ENCODE measurements at regions not wholly inside any gene's neighbourhood (a gene's known extent, or its start where the extent isn't known, plus 50 kb on each side); places are given as distances from the start of the nearest gene placed in this dataset.
A peak's percentile ranks its signal among the peaks of the same experiment; 100 is the strongest.

DNA sequence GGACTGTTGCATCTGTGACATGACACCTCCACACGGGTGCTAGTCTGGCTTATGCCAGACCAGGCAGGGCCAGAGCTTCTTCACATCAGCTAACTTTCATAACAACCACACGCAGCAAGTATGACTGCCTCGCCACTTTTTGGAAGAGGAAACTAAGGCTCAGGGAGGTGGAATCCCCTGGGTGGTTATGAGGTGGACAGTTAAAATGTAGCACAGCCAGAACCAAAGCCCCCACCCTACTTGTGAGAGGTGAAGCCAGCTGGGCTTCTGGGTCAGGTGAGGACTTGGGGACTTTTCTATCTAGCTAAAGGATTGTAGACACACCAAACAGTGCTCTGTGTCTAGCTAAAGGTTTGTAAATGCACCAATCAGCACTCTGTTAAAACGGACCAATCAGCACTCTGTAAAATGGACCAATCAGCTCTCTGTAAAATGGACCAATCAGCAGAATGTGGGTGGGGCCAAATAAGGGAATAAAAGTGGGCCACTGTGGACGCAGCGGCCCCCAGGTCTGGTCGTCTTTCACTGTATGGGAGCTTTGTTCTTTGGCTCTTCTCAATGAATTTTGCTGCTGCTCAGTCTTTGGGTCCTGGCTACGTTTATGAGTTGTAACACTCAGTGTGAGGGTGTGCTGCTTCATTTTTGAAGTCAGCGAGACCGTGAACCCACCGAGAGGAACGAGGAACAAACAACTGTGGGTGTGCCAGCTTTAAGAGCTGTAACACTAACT, 171.0 kb downstream of the PTPN20 start:
- H2AFZ ChIP-seq (ENCODE audit: low read depth): no peak overlapping the region
- no peak overlapping the region for H3K9ac ChIP-seq
- peaks cover 38% of the 10 kb centered on the region for H3K4me1 ChIP-seq (ENCODE audit: low read depth, poor library complexity, severe bottlenecking)
- no peak overlapping the region for H3K4me2 ChIP-seq
- H4K20me1 ChIP-seq (ENCODE audit: insufficient read depth): no peaks in the 10 kb centered on the region
- no peak overlapping the region for H3K4me3 ChIP-seq (IDR thresholded peaks at IDR 0.05; ENCODE audit: insufficient read depth, low read depth, low read length)
- TF ChIP-seq, protein P1, sequence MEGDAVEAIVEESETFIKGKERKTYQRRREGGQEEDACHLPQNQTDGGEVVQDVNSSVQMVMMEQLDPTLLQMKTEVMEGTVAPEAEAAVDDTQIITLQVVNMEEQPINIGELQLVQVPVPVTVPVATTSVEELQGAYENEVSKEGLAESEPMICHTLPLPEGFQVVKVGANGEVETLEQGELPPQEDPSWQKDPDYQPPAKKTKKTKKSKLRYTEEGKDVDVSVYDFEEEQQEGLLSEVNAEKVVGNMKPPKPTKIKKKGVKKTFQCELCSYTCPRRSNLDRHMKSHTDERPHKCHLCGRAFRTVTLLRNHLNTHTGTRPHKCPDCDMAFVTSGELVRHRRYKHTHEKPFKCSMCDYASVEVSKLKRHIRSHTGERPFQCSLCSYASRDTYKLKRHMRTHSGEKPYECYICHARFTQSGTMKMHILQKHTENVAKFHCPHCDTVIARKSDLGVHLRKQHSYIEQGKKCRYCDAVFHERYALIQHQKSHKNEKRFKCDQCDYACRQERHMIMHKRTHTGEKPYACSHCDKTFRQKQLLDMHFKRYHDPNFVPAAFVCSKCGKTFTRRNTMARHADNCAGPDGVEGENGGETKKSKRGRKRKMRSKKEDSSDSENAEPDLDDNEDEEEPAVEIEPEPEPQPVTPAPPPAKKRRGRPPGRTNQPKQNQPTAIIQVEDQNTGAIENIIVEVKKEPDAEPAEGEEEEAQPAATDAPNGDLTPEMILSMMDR (conservative IDR thresholded peaks at IDR 0.05; ENCODE audit: low read depth, low read length): no peak
- H3K27ac ChIP-seq: no peak overlapping the region
- H3K36me3 ChIP-seq (ENCODE audit: insufficient read depth): no peaks in the 10 kb centered on the region
- no peaks in the 10 kb centered on the region for H3K27me3 ChIP-seq (ENCODE audit: insufficient read depth, low read depth)
- no peaks in the 10 kb centered on the region for H3K79me2 ChIP-seq (ENCODE audit: insufficient read depth, low read depth)

DNA sequence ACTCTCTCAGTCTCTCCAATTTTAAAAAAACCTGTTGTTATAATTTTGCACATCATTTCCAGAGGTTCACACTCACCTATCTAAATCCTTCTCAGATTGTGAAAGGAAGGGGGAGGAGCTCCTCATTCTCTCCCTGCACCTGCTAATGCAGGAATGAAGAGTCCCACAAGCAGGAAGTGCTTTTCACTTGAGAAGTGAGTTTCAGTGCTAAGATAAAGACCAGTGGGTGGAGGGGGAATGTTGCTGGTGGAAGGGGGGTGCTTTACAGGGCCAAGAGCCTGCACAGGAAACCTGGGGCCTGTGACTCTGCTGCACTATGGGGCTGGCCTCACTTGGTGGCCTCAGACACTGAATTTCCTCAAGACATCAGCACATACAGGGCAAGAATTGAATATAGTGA, 176.4 kb downstream of the PTPN20 start:
- peak overlapping the region; percentile 27; the same call in 1 of the 2 replicates for H3K4me2 ChIP-seq
- no peak overlapping the region; the same call in 1 of the 2 replicates for H3K27ac ChIP-seq
- H3K27me3 ChIP-seq (ENCODE audit: insufficient read depth, low read depth): no peaks in the 10 kb centered on the region
- H3K36me3 ChIP-seq (ENCODE audit: insufficient read depth): no peaks in the 10 kb centered on the region
- no peak overlapping the region for H3K4me3 ChIP-seq (IDR thresholded peaks at IDR 0.05; ENCODE audit: insufficient read depth, low read depth, low read length)
- no peak overlapping the region for H3K9ac ChIP-seq
- TF ChIP-seq, protein P1 (conservative IDR thresholded peaks at IDR 0.05; ENCODE audit: low read depth, low read length): no peak
- no peaks in the 10 kb centered on the region for H3K79me2 ChIP-seq (ENCODE audit: insufficient read depth, low read depth)
- H3K4me1 ChIP-seq (ENCODE audit: low read depth, poor library complexity, severe bottlenecking): peaks cover 11% of the 10 kb centered on the region
- no peaks in the 10 kb centered on the region for H4K20me1 ChIP-seq (ENCODE audit: insufficient read depth)
- H2AFZ ChIP-seq (ENCODE audit: low read depth): no peak overlapping the region

DNA sequence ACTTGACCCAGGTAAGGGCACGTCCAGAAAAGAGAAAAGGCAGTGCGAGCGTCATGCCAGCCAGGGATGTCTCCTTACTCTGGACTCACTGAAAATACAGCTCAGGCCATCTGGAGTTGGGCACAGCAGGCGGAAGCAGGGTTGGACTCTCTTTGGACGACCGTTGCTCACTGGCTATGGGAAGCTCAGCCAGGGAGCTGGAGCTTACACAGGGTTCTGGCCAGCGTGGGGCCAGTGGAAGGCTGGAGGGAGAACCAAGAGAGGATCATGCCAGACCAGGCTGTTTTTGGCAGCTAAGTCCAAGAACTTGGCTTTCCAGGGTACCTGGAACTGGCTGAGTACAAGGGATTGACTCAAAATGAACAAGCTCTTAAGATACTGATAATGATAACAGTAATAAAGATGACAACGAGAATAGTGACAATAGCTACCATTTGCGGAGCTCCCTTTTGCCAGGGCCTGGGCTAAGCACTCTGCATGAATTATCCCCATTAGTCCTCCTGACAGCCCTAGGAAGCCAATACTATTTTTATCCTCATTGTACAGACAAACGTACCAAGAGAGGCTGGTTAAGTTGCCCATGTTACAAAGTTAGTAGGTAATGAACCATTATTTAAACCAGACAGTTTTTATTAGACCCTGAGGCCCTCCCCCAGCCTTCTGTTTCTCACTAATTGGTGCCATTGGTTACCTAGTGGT, 177.6 kb downstream of the PTPN20 start:
- no peaks in the 10 kb centered on the region for H3K79me2 ChIP-seq (ENCODE audit: insufficient read depth, low read depth)
- H3K36me3 ChIP-seq (ENCODE audit: insufficient read depth): no peaks in the 10 kb centered on the region
- TF ChIP-seq, protein P1 (conservative IDR thresholded peaks at IDR 0.05; ENCODE audit: low read depth, low read length): no peak
- H3K4me3 ChIP-seq (IDR thresholded peaks at IDR 0.05; ENCODE audit: insufficient read depth, low read depth, low read length): no peak overlapping the region
- H3K4me1 ChIP-seq (ENCODE audit: low read depth, poor library complexity, severe bottlenecking): peaks cover 11% of the 10 kb centered on the region
- H3K27ac ChIP-seq: no peak overlapping the region
- H4K20me1 ChIP-seq (ENCODE audit: insufficient read depth): no peaks in the 10 kb centered on the region
- H3K27me3 ChIP-seq (ENCODE audit: insufficient read depth, low read depth): no peaks in the 10 kb centered on the region
- H3K4me2 ChIP-seq: no peak overlapping the region
- H3K9ac ChIP-seq: no peak overlapping the region
- H2AFZ ChIP-seq (ENCODE audit: low read depth): no peak overlapping the region

DNA sequence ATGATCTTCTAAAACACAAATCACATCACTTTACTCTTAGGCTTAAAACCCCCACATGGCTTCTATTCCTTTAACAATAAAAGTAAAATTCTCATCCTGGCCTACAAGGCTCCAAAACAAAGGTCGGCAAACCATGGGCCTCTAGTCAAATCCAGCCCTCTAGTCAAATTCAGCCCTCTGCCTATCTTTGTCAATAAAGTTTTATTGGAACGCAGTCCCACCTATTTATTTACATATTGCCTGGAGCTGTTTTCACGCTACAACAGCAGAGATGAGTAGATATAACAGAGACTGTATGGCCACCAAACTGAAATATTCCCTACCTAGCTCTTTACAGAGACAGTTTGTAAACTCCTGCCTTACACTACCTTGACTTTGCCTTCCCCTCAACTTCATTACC, 178.8 kb downstream of the PTPN20 start:
- no peak overlapping the region for H3K9ac ChIP-seq
- H4K20me1 ChIP-seq (ENCODE audit: insufficient read depth): no peaks in the 10 kb centered on the region
- peaks cover 11% of the 10 kb centered on the region for H3K4me1 ChIP-seq (ENCODE audit: low read depth, poor library complexity, severe bottlenecking)
- no peak overlapping the region for H3K4me2 ChIP-seq
- no peaks in the 10 kb centered on the region for H3K27me3 ChIP-seq (ENCODE audit: insufficient read depth, low read depth)
- H3K4me3 ChIP-seq (IDR thresholded peaks at IDR 0.05; ENCODE audit: insufficient read depth, low read depth, low read length): no peak overlapping the region
- TF ChIP-seq, protein P1 (conservative IDR thresholded peaks at IDR 0.05; ENCODE audit: low read depth, low read length): no peak
- no peak overlapping the region for H3K27ac ChIP-seq
- no peaks in the 10 kb centered on the region for H3K36me3 ChIP-seq (ENCODE audit: insufficient read depth)
- no peak overlapping the region for H2AFZ ChIP-seq (ENCODE audit: low read depth)
- H3K79me2 ChIP-seq (ENCODE audit: insufficient read depth, low read depth): no peaks in the 10 kb centered on the region
